ENCODE measurements at regions not wholly inside any gene's neighbourhood (a gene's known extent, or its start where the extent isn't known, plus 50 kb on each side); places are given as distances from the start of the nearest gene placed in this dataset.

GRCh38 chr6:166737261-166737660, 110.2 kb upstream of the RPS6KA2 start:
- DNase-seq (ENCODE audit: low spot score) (no peak), ATAC-seq (no peak)

- no peak for ATAC-seq
Measured at GRCh38 chr6:166736634-166737033, 109.6 kb upstream of the RPS6KA2 start.

GRCh38 chr6:166733900-166734299, 106.8 kb upstream of the RPS6KA2 start:
- ATAC-seq, result no peak
- no peak for DNase-seq (ENCODE audit: low spot score)

More at GRCh38 chr6:166736634-166737033, 109.6 kb upstream of the RPS6KA2 start:
- DNase-seq (ENCODE audit: low spot score), result no peak

GRCh38 chr6:166729658-166730057, 102.6 kb upstream of the RPS6KA2 start:
- ATAC-seq, result no peak
- no peak for DNase-seq (ENCODE audit: low spot score)

GRCh38 chr6:166728884-166729530, 102.0 kb upstream of the RPS6KA2 start:
- ATAC-seq, result no peak
- no peak for DNase-seq (ENCODE audit: low spot score)

- DNase-seq (ENCODE audit: low spot score), result no peak
- ATAC-seq, result no peak
Measured at GRCh38 chr6:166726201-166726600, 99.2 kb upstream of the RPS6KA2 start.

- no peak for DNase-seq (ENCODE audit: low spot score)
- ATAC-seq, result no peak
Measured at GRCh38 chr6:166725571-166725970, 98.5 kb upstream of the RPS6KA2 start.

- ATAC-seq (no peak), DNase-seq (ENCODE audit: low spot score) (no peak)
Measured at GRCh38 chr6:166724576-166724975, 97.5 kb upstream of the RPS6KA2 start.

GRCh38 chr6:166722785-166723184, 95.7 kb upstream of the RPS6KA2 start:
- no peak for ATAC-seq
- no peak for DNase-seq (ENCODE audit: low spot score)

- no peak for ATAC-seq
- no peak for DNase-seq (ENCODE audit: low spot score)
Measured at GRCh38 chr6:166721576-166721975, 94.5 kb upstream of the RPS6KA2 start.

GRCh38 chr6:166720856-166721255, 93.8 kb upstream of the RPS6KA2 start:
- no peak for ATAC-seq
- DNase-seq (ENCODE audit: low spot score), result no peak

- DNase-seq (ENCODE audit: low spot score) (no peak), ATAC-seq (no peak)
Measured at GRCh38 chr6:166719019-166719418, 92.0 kb upstream of the RPS6KA2 start.

- no peak for ATAC-seq
Measured at GRCh38 chr6:166718516-166718915, 91.5 kb upstream of the RPS6KA2 start.

GRCh38 chr6:166716910-166717617, 90.0 kb upstream of the RPS6KA2 start:
- no peak for ATAC-seq
- no peak for DNase-seq (ENCODE audit: low spot score)

More at GRCh38 chr6:166718516-166718915, 91.5 kb upstream of the RPS6KA2 start:
- DNase-seq (ENCODE audit: low spot score), result no peak

- DNase-seq (ENCODE audit: low spot score) (no peak), ATAC-seq (no peak)
Measured at GRCh38 chr6:166715992-166716391, 88.9 kb upstream of the RPS6KA2 start.

- ATAC-seq, result no peak
- no peak for DNase-seq (ENCODE audit: low spot score)
Measured at GRCh38 chr6:166715065-166715464, 88.0 kb upstream of the RPS6KA2 start.

GRCh38 chr6:166714581-166714980, 87.5 kb upstream of the RPS6KA2 start:
- ATAC-seq (no peak), DNase-seq (ENCODE audit: low spot score) (no peak)

- DNase-seq (ENCODE audit: low spot score) (no peak), ATAC-seq (no peak)
Measured at GRCh38 chr6:166714187-166714510, 87.1 kb upstream of the RPS6KA2 start.

GRCh38 chr6:166713434-166714186, 86.6 kb upstream of the RPS6KA2 start:
- ATAC-seq (no peak), DNase-seq (ENCODE audit: low spot score) (no peak)

GRCh38 chr6:166712286-166713228, 85.5 kb upstream of the RPS6KA2 start:
- ATAC-seq, result no peak
- DNase-seq (ENCODE audit: low spot score), result no peak

- ATAC-seq (no peak), DNase-seq (ENCODE audit: low spot score) (no peak)
Measured at GRCh38 chr6:166710084-166710483, 83.0 kb upstream of the RPS6KA2 start.
